ENCODE measurements at regions not wholly inside any gene's neighbourhood (a gene's known extent, or its start where the extent isn't known, plus 50 kb on each side); places are given as distances from the start of the nearest gene placed in this dataset.

DNA sequence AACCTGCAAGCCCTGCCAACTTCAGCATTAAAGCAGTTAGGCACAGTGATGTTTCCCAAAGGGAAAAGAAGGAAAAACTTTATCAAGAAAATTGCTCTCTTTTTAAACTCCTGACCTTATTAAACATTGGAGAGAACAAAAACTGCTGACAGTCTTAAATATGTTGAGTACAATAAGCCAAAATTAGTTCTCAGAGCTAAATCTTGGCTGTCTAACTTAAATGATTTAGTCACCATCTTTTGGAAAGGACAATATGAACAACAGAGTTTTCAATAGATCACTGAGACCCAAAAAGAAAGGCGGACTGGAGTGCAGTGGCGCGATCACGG is 70.8 kb downstream of the DUSP6 start:
- TF ChIP-seq, protein P1, sequence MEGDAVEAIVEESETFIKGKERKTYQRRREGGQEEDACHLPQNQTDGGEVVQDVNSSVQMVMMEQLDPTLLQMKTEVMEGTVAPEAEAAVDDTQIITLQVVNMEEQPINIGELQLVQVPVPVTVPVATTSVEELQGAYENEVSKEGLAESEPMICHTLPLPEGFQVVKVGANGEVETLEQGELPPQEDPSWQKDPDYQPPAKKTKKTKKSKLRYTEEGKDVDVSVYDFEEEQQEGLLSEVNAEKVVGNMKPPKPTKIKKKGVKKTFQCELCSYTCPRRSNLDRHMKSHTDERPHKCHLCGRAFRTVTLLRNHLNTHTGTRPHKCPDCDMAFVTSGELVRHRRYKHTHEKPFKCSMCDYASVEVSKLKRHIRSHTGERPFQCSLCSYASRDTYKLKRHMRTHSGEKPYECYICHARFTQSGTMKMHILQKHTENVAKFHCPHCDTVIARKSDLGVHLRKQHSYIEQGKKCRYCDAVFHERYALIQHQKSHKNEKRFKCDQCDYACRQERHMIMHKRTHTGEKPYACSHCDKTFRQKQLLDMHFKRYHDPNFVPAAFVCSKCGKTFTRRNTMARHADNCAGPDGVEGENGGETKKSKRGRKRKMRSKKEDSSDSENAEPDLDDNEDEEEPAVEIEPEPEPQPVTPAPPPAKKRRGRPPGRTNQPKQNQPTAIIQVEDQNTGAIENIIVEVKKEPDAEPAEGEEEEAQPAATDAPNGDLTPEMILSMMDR (IDR thresholded peaks at IDR 0.05): no peak
- no peak for TF ChIP-seq POLR2A (IDR thresholded peaks at IDR 0.05)
- TF ChIP-seq EP300 (IDR thresholded peaks at IDR 0.05): no peak

Measured in ovary (tissue), 3 donors.